MM.1S (cell line): ENCODE measurements at regions not wholly inside any gene's neighbourhood (a gene's known extent, or its start where the extent isn't known, plus 50 kb on each side); places are given as distances from the start of the nearest gene placed in this dataset.

Experiments
- DNase-seq: peaks from one replicate; pipeline ENCODE4 v3.0.0-alpha.2; 2015
- H2AFZ ChIP-seq: fragments of 300-600 bp; sonication (generic); 2 replicates; pipeline ENCODE4 v1.6.0; 2016; ENCODE audit warnings: antibody characterized with exemption, low read length
- H3F3A ChIP-seq: fragments of 300-600 bp; sonication (generic); 2 replicates; pipeline ENCODE4 v1.6.1; 2016; ENCODE audit warnings: mild to moderate bottlenecking, antibody characterized with exemption, low read length, moderate library complexity, mixed read lengths; ENCODE audit not compliant: insufficient read depth
- H3K27ac ChIP-seq: fragments of 300-600 bp; sonication (generic); 2 replicates; pipeline ENCODE4 v1.5.1; 2016; ENCODE audit warnings: mild to moderate bottlenecking, low read length
- H3K27me3 ChIP-seq: fragments of 300-600 bp; sonication (generic); replicated peaks from 2 replicates; pipeline ENCODE4 v1.6.0; 2016; ENCODE audit warnings: low read length; ENCODE audit not compliant: insufficient read depth
- H3K36me3 ChIP-seq: fragments of 300-600 bp; sonication (generic); replicated peaks from 2 replicates; pipeline ENCODE4 v1.6.1; 2016; ENCODE audit warnings: mild to moderate bottlenecking, low read length, mixed read lengths; ENCODE audit not compliant: insufficient read depth
- H3K4me1 ChIP-seq: fragments of 300-600 bp; sonication (generic); 2 replicates; pipeline ENCODE4 v1.6.1; 2016; ENCODE audit warnings: low read length, mixed read lengths
- H3K4me2 ChIP-seq: fragments of 300-600 bp; sonication (generic); 2 replicates; pipeline ENCODE4 v1.6.0; 2016; ENCODE audit warnings: low read depth, low read length
- H3K4me3 ChIP-seq: fragments of 300-600 bp; sonication (generic); 2 replicates; pipeline ENCODE4 v1.5.1; 2016; ENCODE audit warnings: low read length, mixed read lengths
- H3K79me2 ChIP-seq: fragments of 300-600 bp; sonication (generic); 2 replicates; pipeline ENCODE4 v1.6.1; 2016; ENCODE audit warnings: mixed run types, low read length, mixed read lengths
- H3K9ac ChIP-seq: fragments of 300-600 bp; sonication (generic); 2 replicates; pipeline ENCODE4 v1.6.1; 2016; ENCODE audit warnings: low read length, mixed read lengths
- H3K9me2 ChIP-seq: fragments of 300-600 bp; sonication (generic); replicated peaks from 2 replicates; pipeline ENCODE4 v1.6.1; 2016; ENCODE audit warnings: mild to moderate bottlenecking, low read length, mixed read lengths; ENCODE audit not compliant: insufficient read depth
- H3K9me3 ChIP-seq: fragments of 300-600 bp; sonication (generic); replicated peaks from 2 replicates; pipeline ENCODE4 v1.6.1; 2016; ENCODE audit warnings: mild to moderate bottlenecking, low read length, mixed read lengths; ENCODE audit not compliant: insufficient read depth
- H4K20me1 ChIP-seq: fragments of 300-600 bp; sonication (generic); 2 replicates; pipeline ENCODE4 v1.6.1; 2016; ENCODE audit warnings: mild to moderate bottlenecking, low read length, moderate library complexity, mixed read lengths; ENCODE audit not compliant: insufficient read depth
- CTCF ChIP-seq: fragments of 300-600 bp; sonication (generic); IDR thresholded peaks from 2 replicates; pipeline ENCODE4 v1.5.1; 2016; ENCODE audit warnings: antibody characterized with exemption, low read length, mixed read lengths
- EZH2 ChIP-seq: fragments of 300-600 bp; sonication (generic); optimal IDR thresholded peaks from 2 replicates; pipeline ENCODE3; 2017; ENCODE audit warnings: low read depth, mild to moderate bottlenecking, antibody characterized with exemption, low read length, mixed read lengths
- EZH2phosphoT487 ChIP-seq: fragments of 300-600 bp; sonication (generic); IDR thresholded peaks from 2 replicates; pipeline ENCODE4 v1.6.1; 2018; ENCODE audit warnings: antibody characterized with exemption, low read length

GRCh38 chr5:168088410-168089173 lies 202.9 kb upstream of the WWC1 start:
- Histone ChIP-seq H2AFZ (no peak overlapping the region), H3K79me2 (no peaks in the 10 kb centered on the region), H3K9me3 (no peaks in the 10 kb centered on the region), H3F3A (no peaks in the 10 kb centered on the region), H3K36me3 (no peaks in the 10 kb centered on the region), H3K27ac (no peak overlapping the region), H3K4me3 (no peak overlapping the region), H3K9ac (no peak overlapping the region), H3K27me3 (no peaks in the 10 kb centered on the region), H3K4me1 (no peaks in the 10 kb centered on the region), H4K20me1 (no peaks in the 10 kb centered on the region), H3K4me2 (no peak overlapping the region), H3K9me2 (no peaks in the 10 kb centered on the region)
- TF ChIP-seq EZH2, result no peak
- TF ChIP-seq CTCF, result no peak
- no peak for TF ChIP-seq EZH2phosphoT487
- no peak for DNase-seq

GRCh38 chr5:168089201-168089887 lies 202.1 kb upstream of the WWC1 start:
- TF ChIP-seq EZH2phosphoT487, result no peak
- Histone ChIP-seq H3K9me3 (no peaks in the 10 kb centered on the region), H3K36me3 (no peaks in the 10 kb centered on the region), H3K9ac (no peak overlapping the region), H3K4me2 (no peak overlapping the region), H4K20me1 (no peaks in the 10 kb centered on the region), H3F3A (no peaks in the 10 kb centered on the region), H3K79me2 (no peaks in the 10 kb centered on the region), H3K4me1 (no peaks in the 10 kb centered on the region), H3K27me3 (no peaks in the 10 kb centered on the region), H3K27ac (no peak overlapping the region), H2AFZ (no peak overlapping the region), H3K4me3 (no peak overlapping the region), H3K9me2 (no peaks in the 10 kb centered on the region)
- DNase-seq, result no peak

- Histone ChIP-seq H3K9me2 (no peaks in the 10 kb centered on the region), H3K4me3 (no peak overlapping the region), H3K9ac (no peak overlapping the region), H3K4me1 (no peaks in the 10 kb centered on the region), H4K20me1 (no peaks in the 10 kb centered on the region), H2AFZ (no peak overlapping the region), H3K27ac (no peak overlapping the region), H3F3A (no peaks in the 10 kb centered on the region), H3K4me2 (no peak overlapping the region), H3K27me3 (no peaks in the 10 kb centered on the region), H3K79me2 (no peaks in the 10 kb centered on the region), H3K9me3 (no peaks in the 10 kb centered on the region), H3K36me3 (no peaks in the 10 kb centered on the region)
- no peak for DNase-seq
- no peak for TF ChIP-seq EZH2phosphoT487
- TF ChIP-seq CTCF, result no peak
- TF ChIP-seq EZH2, result no peak
These were observed 198.9 kb upstream of the WWC1 start for GRCh38 chr5:168092209-168093185.
